ENCODE measurements at regions not wholly inside any gene's neighbourhood (a gene's known extent, or its start where the extent isn't known, plus 50 kb on each side); places are given as distances from the start of the nearest gene placed in this dataset.
A peak's percentile ranks its signal among the peaks of the same experiment; 100 is the strongest.

DNA sequence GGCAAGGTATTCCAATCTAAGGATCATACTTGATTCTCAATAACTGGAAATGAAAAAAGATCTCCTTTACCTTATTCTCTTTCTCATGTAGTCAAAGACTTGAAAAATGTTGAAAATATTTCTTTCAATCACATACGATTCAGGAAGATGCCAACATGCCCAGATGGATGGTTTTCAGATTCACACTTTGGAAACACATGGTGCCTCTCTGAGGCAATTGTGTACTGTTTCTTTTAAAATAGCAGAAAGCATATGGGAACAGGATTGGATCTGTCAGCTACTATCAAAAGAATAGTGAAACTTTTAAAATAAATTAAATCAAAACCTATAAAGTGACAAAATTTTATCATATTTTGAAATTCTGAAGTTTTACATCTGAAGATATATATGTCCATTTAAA lies 222.4 kb downstream of the SPRY2 start:
- H3K9me3 Mint-ChIP-seq: no peaks in the 10 kb centered on the region

DNA sequence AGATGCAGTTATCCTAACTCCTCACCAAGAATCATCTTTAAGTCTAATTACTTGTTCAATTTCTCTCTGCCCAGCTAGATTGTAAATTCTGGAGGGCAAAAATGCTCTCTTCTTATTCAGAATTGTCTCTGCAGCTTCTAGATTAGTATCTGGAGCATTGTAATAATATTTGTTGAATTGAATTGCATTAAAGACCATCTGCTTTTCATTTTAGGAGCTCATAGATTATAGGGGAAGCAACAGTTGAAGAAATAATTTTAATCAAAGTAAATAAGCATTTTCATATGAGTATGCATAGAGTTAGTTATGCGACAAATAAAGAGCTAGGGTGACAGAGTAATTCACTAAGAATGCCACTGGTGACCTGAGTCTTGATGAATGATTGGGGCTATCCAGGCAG lies 222.8 kb downstream of the SPRY2 start:
- H3K27me3 Mint-ChIP-seq: peaks cover 0 to 3% of the 10 kb centered on the region in 2 donors
- H3K27ac Mint-ChIP-seq: no peak overlapping the region
- H3K4me1 Mint-ChIP-seq (ENCODE audit: low read depth in 2 of 2): no peaks in the 10 kb centered on the region
- no peak for DNase-seq (ENCODE audit: low spot score)
- no peaks in the 10 kb centered on the region for H3K36me3 Mint-ChIP-seq
- no peak overlapping the region for H3K4me3 Mint-ChIP-seq
- no peak for ATAC-seq
- no peaks in the 10 kb centered on the region for H3K9me3 Mint-ChIP-seq

More for the DNA sequence above, 222.4 kb downstream of the SPRY2 start:
- no peaks in the 10 kb centered on the region for H3K36me3 Mint-ChIP-seq
- DNase-seq (ENCODE audit: low spot score) (no peak), ATAC-seq (no peak)
- H3K4me3 Mint-ChIP-seq: no peak overlapping the region
- peaks cover 0 to 3% of the 10 kb centered on the region in 2 donors for H3K27me3 Mint-ChIP-seq
- no peaks in the 10 kb centered on the region for H3K4me1 Mint-ChIP-seq (ENCODE audit: low read depth in 2 of 2)
- H3K27ac Mint-ChIP-seq: no peak overlapping the region

DNA sequence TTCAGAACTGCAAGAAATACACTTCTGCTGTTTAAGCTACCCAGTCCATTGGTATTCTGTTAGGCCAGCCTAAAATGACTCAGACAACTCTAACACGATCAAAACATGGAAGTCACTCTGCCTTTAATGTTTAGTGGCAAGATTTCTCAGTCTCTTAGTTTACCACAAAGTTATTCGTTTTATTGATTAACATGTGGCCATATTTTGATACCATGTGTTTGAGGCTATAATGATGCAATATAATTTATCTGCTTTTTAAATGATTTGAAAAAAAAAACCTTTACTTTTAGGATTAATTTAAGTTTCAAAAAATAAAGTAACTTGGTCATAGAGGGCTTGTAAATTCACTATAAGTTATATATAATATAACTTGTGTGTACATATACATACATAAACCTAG lies 223.4 kb downstream of the SPRY2 start:
- H3K36me3 Mint-ChIP-seq: no peaks in the 10 kb centered on the region
- no peak for ATAC-seq
- no peak for DNase-seq (ENCODE audit: low spot score)
- H3K4me1 Mint-ChIP-seq (ENCODE audit: low read depth in 2 of 2): no peaks in the 10 kb centered on the region
- H3K27me3 Mint-ChIP-seq: peaks cover 0 to 3% of the 10 kb centered on the region in 2 donors
- H3K9me3 Mint-ChIP-seq: no peaks in the 10 kb centered on the region
- H3K27ac Mint-ChIP-seq: no peak overlapping the region
- H3K4me3 Mint-ChIP-seq: no peak overlapping the region

DNA sequence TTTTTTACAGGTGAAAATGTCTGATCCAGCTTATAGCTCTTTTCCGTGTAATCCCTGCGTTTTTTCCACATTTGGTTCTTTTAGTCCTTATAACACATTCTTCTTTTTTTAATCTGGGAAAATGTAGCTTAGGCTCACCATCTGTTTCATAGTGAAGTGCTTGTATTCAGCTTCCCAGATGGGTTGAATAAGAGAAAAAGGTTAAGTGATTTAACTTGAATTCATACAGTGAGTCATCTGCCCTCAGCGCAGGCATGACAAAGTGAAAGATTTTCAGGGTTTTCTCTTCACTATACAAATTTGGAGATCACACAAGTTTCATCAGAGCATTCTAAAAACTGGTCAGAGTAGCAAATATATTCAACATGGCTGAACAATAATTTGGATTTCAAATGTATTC lies 224.8 kb downstream of the SPRY2 start:
- no peak for ATAC-seq
- Mint-ChIP-seq H3K36me3 (no peaks in the 10 kb centered on the region), H3K27me3 (peaks cover 0 to 3% of the 10 kb centered on the region in 2 donors), H3K9me3 (no peaks in the 10 kb centered on the region), H3K27ac (no peak overlapping the region), H3K4me1 (ENCODE audit: low read depth in 2 of 2) (no peaks in the 10 kb centered on the region), H3K4me3 (no peak overlapping the region)
- no peak for DNase-seq (ENCODE audit: low spot score)

DNA sequence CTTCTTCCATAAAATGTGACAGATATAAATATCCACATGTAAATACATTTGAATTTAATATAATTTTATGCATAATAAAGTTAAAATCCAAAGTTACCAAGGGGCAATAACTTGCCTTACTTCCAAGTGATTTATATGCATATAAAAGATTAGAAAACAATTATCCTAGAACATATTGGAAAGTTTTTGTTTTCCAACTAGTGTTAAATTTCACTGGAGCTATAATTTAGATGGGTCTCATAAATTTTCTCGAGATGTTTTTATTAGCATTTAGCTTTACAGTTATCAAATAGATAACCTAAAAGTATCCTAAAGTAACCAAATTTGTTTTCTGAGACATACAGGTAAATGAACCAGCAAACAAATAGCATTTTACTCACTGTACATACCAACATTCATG lies 225.3 kb downstream of the SPRY2 start:
- no peak for ATAC-seq
- no peaks in the 10 kb centered on the region for H3K36me3 Mint-ChIP-seq
- no peaks in the 10 kb centered on the region for H3K9me3 Mint-ChIP-seq
- no peaks in the 10 kb centered on the region for H3K4me1 Mint-ChIP-seq (ENCODE audit: low read depth in 2 of 2)
- no peak overlapping the region for H3K27ac Mint-ChIP-seq
- no peak overlapping the region for H3K4me3 Mint-ChIP-seq
- DNase-seq (ENCODE audit: low spot score): no peak
- peaks cover 0 to 3% of the 10 kb centered on the region in 2 donors for H3K27me3 Mint-ChIP-seq

DNA sequence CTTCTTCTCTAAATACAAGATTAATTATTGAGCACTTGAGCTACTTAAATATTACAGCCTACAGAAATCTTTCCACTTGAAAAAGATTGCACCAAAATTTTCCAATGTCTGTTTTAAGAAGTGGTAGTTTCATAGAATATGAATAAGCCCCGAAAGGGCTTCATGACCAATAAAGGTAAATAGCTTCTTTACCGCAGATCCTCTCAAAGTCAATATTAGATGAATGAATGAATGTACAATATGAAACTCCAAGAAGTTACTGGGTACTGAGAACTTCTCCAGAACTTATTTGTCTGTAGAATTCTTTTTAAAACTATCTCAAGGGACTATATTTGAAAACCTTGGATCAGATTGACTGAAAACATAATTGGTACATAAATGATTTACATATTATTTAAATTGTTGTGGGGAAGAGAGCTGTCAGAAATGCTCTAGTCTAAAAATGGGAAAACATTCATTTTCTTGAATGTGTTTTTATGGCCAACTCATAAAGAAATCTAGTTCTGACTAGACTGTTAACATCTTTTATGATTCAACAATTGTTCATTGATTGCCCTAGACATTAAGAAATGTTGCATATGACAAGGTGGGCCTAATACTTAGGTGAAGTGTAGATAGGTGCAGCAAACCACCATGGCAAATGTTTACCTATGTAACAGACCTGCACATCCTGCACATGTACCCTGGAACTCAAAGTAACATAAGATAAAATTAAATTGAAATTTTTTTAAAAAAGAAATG lies 227.0 kb downstream of the SPRY2 start:
- Mint-ChIP-seq H3K4me1 (ENCODE audit: low read depth in 2 of 2) (no peaks in the 10 kb centered on the region), H3K4me3 (no peak overlapping the region), H3K27me3 (no peaks in the 10 kb centered on the region), H3K9me3 (no peaks in the 10 kb centered on the region), H3K27ac (no peak overlapping the region), H3K36me3 (no peaks in the 10 kb centered on the region)
- ATAC-seq: no peak
- no peak for DNase-seq (ENCODE audit: low spot score)

DNA sequence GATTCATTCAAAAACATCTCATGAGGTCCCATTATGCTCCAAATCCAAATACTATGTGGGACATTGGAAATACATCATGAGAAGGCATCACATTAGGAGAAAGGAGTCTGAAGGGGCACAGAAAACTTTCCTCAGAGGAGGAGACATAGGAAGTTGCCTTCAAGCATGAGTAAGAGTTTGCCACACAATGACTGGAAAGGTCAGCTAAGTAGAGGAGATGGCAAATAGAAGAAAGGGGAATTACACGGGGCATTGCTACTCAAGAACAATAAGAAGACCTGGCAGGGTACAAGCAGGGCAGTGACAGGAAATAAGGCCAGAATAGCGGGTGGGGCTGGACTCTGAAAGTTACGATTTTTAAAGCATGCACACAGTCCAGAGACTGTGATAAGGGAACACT lies 231.6 kb downstream of the SPRY2 start:
- peak in 1 of 2 donors; percentile 36 for ATAC-seq
- H3K4me1 Mint-ChIP-seq (ENCODE audit: low read depth in 2 of 2): no peaks in the 10 kb centered on the region
- peaks cover 3% of the 10 kb centered on the region for H3K9me3 Mint-ChIP-seq
- H3K27ac Mint-ChIP-seq: no peak overlapping the region
- H3K4me3 Mint-ChIP-seq: no peak overlapping the region
- peaks cover 4 to 20% of the 10 kb centered on the region in 2 donors for H3K27me3 Mint-ChIP-seq
- H3K36me3 Mint-ChIP-seq: no peaks in the 10 kb centered on the region
- DNase-seq (ENCODE audit: low spot score): no peak

DNA sequence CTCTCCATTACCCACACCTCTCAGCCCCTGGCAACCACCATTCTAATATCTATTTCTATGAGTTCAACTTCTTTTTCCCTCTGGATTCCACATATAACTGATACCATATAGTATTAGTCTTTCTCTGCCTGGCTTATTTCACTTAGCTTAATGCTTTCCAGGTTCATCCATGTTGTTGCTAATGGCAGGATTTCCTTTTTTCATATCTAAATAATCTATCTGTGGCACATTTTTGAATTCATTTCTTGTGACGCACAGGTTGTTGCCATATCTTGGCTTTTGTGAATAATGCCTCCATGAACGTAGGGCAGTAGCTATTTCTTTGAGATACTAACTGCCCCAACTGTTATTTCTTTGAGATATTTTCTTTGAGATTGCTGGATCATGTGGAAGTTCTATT lies 235.6 kb downstream of the SPRY2 start:
- no peaks in the 10 kb centered on the region for H3K36me3 Mint-ChIP-seq
- peaks cover 4 to 20% of the 10 kb centered on the region in 2 donors for H3K27me3 Mint-ChIP-seq
- no peak overlapping the region for H3K4me3 Mint-ChIP-seq
- no peak for DNase-seq (ENCODE audit: low spot score)
- no peak for ATAC-seq
- no peak overlapping the region for H3K27ac Mint-ChIP-seq
- no peaks in the 10 kb centered on the region for H3K4me1 Mint-ChIP-seq (ENCODE audit: low read depth in 2 of 2)
- H3K9me3 Mint-ChIP-seq: peaks cover 3% of the 10 kb centered on the region

DNA sequence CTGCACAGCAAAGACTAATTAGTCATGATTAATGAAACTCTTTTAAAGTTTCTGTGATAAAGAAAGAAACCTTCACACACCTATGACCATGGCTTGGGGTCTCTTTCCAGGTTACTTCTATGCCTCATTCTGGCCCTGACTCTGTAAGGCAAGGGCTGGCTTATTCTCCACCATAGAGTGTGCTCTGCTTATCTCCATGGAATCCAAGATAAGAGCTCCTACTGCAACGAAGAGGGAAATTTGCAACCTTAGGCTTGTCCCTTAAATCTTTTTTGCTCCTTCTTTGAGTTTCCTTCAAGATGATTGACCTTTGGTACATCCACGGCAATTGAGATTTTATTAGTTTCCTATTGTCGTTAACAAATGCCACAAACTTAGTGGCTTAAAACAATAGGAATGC lies 239.9 kb downstream of the SPRY2 start:
- DNase-seq (ENCODE audit: low spot score): no peak
- Mint-ChIP-seq H3K27ac (no peak overlapping the region), H3K4me1 (ENCODE audit: low read depth in 2 of 2) (no peaks in the 10 kb centered on the region), H3K9me3 (no peaks in the 10 kb centered on the region), H3K36me3 (no peaks in the 10 kb centered on the region), H3K4me3 (no peak overlapping the region), H3K27me3 (peaks cover 0 to 12% of the 10 kb centered on the region in 2 donors)
- ATAC-seq: no peak

DNA sequence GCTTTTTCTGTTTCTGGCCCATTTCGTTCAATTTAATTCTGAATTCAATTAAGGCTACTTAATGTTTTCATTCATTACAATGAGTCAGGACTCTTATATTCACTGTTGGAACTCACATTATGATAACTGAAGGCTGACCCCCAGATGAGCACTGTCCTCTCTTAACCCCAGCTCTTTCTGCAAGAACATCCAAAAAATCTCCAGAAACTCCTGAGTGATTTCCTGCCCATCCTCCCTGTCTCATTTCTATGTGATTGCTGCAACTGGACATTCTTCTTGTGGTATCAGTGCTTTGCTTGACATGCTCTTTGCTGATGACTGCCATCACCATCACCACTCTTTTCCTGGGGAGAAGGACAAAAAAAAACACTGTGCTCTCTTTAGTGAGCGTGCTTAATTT lies 240.3 kb downstream of the SPRY2 start:
- ATAC-seq (no peak), DNase-seq (ENCODE audit: low spot score) (no peak)
- Mint-ChIP-seq H3K9me3 (no peaks in the 10 kb centered on the region), H3K4me3 (no peak overlapping the region), H3K4me1 (ENCODE audit: low read depth in 2 of 2) (no peaks in the 10 kb centered on the region), H3K36me3 (no peaks in the 10 kb centered on the region), H3K27ac (no peak overlapping the region), H3K27me3 (peaks cover 2 to 8% of the 10 kb centered on the region in 2 donors)

DNA sequence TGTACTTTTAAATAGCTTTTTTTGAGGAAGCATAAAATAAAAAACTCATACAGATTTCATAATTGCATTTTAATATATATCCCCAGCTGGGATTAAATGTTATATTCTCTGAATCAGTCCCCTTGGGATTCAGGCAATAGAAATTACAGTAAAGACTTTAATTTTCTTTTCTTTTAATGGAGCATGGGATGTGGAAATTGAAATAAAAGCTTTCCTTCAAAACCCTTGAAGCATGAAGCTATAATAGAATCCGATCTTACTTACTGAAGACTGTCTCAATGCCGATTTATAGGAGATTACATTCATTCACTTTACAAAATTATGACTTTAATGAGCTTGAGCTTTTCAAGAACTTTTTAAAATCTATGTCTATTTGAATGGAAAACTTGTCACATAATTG lies 243.4 kb downstream of the SPRY2 start:
- Mint-ChIP-seq H3K27ac (no peak overlapping the region), H3K27me3 (peaks cover 0 to 3% of the 10 kb centered on the region in 2 donors), H3K4me1 (ENCODE audit: low read depth in 2 of 2) (no peaks in the 10 kb centered on the region), H3K4me3 (no peak overlapping the region), H3K36me3 (no peaks in the 10 kb centered on the region), H3K9me3 (no peaks in the 10 kb centered on the region)
- ATAC-seq (no peak), DNase-seq (ENCODE audit: low spot score) (no peak)

DNA sequence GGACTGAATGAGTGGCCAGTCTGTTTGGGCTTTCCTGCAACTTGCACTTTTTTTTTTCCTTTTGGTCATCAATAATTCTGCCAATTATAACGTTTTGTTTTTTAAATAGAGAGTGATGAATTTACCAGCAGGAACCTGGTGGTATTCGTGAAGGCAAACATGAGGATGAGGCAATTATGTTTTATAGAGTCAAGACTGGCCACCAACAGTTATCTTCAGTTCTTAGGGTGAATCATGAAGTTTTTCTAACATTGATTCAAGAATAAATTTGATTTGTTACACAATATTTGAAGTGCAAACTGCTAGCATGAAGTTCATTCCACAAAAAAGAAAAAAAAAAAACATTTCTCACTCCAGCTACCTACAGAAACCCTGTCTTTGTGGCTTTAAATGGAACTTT lies 244.5 kb downstream of the SPRY2 start:
- no peak for ATAC-seq
- no peak overlapping the region for H3K27ac Mint-ChIP-seq
- no peaks in the 10 kb centered on the region for H3K9me3 Mint-ChIP-seq
- DNase-seq (ENCODE audit: low spot score): no peak
- no peaks in the 10 kb centered on the region for H3K4me1 Mint-ChIP-seq (ENCODE audit: low read depth in 2 of 2)
- no peaks in the 10 kb centered on the region for H3K36me3 Mint-ChIP-seq
- H3K4me3 Mint-ChIP-seq: no peak overlapping the region
- peaks cover 0 to 3% of the 10 kb centered on the region in 2 donors for H3K27me3 Mint-ChIP-seq

DNA sequence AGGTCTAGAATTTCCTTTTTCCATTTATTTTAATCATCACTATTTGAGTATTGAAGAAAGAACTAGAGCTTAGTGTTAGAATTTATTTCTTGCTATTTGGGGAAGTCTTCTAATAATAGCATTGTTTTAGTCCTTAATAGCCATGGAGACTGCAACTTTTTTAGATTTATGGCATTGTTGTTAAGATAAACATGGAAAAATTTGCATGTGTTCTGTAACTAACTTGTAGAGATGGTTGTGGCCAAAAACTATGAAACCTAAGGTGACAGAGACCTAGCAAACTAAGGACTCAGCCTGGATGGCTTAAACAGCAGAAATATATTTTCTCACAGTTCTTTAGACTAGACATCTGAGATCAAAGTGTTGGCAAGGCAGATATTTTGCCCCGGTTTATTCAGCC lies 246.4 kb downstream of the SPRY2 start:
- DNase-seq (ENCODE audit: low spot score): no peak
- ATAC-seq: no peak
- no peaks in the 10 kb centered on the region for H3K9me3 Mint-ChIP-seq
- H3K36me3 Mint-ChIP-seq: no peaks in the 10 kb centered on the region
- H3K27me3 Mint-ChIP-seq: peaks cover 0 to 3% of the 10 kb centered on the region in 2 donors
- H3K4me3 Mint-ChIP-seq: no peak overlapping the region
- no peaks in the 10 kb centered on the region for H3K4me1 Mint-ChIP-seq (ENCODE audit: low read depth in 2 of 2)
- no peak overlapping the region for H3K27ac Mint-ChIP-seq

DNA sequence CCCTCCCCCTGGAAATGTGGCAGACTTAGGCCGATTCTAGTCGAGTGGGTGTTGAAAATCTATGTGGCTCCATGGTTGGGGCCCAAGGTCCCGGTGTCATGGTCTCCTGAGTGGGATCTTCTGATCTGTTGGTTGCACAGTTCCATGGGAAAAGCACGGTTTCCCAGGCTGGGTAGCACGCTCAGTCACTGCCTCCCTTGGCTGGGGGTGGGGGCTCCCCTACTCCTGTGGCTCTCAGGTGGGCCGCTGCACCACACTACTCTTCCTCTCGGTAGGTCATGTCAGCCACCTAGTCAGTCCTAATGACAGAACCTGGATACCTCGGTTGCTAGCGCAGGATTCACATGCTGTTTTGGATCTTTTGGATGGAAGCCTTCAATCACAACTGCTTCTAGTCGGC lies 247.0 kb downstream of the SPRY2 start:
- Mint-ChIP-seq H3K9me3 (no peaks in the 10 kb centered on the region), H3K4me3 (no peak overlapping the region), H3K4me1 (ENCODE audit: low read depth in 2 of 2) (no peaks in the 10 kb centered on the region), H3K27ac (no peak overlapping the region), H3K27me3 (peaks cover 0 to 3% of the 10 kb centered on the region in 2 donors), H3K36me3 (no peaks in the 10 kb centered on the region)
- DNase-seq (ENCODE audit: low spot score): no peak
- no peak for ATAC-seq

DNA sequence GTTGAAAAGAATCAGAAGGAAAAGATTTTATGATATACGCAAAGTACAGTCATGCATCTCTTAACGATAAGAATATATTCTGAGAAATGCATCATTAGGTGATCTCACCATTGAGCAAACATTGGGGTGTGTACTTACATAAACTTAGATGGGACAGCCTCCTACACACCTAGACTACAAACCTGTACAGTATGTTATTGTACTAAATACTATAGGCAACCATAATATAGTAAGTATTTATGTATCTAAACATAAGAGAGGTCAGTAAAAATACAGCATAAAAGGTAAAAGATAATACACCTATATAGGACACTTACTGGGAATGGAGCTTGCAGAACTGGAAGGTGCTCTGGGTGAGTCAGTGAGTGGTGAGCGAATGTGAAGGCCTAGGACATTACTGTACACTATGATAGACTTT lies 254.6 kb downstream of the SPRY2 start:
- ATAC-seq (no peak), DNase-seq (ENCODE audit: low spot score) (no peak)
- H3K4me3 Mint-ChIP-seq: no peak overlapping the region
- no peak overlapping the region for H3K27ac Mint-ChIP-seq
- H3K36me3 Mint-ChIP-seq: no peaks in the 10 kb centered on the region
- H3K9me3 Mint-ChIP-seq: no peaks in the 10 kb centered on the region
- H3K4me1 Mint-ChIP-seq (ENCODE audit: low read depth in 2 of 2): no peaks in the 10 kb centered on the region
- no peaks in the 10 kb centered on the region for H3K27me3 Mint-ChIP-seq

Data from natural killer cell treated with Interleukin-12 subunit alpha and Interleukin-12 subunit beta and Interleukin-15 and Interleukin-18, amount 100 ng/mL, for 72 hours (primary cell).